K562 (cell line): ENCODE measurements at regions not wholly inside any gene's neighbourhood (a gene's known extent, or its start where the extent isn't known, plus 50 kb on each side); places are given as distances from the start of the nearest gene placed in this dataset.
"Not testable (repeated sequence)": the region's sequence is repeated elsewhere in the genome, so short reads cannot be mapped to it uniquely, and the experiment has no call there.

Source experiments
- ATAC-seq: fragments of 200-7000 bp; cut with Tn5 transposase; 3 replicates; pipeline ENCODE4 v1.9.1; 2020; ENCODE audit warnings: moderate library complexity
- BruUV-seq: library from RNA; stranded (reverse); fragments of 400-500 nt; replicated peaks from 2 replicates; lab custom pipeline; 2021; lab: Mats Ljungman, UMichigan
- CTCF ChIA-PET: fragments of 300-600 bp; formaldehyde crosslinking; extraction: SDS; loops from one replicate; lab custom pipeline; 2021; ENCODE audit warnings: low intra/inter-chr PET ratio; lab: Yijun Ruan, JAX
- POLR2A ChIA-PET: fragments of 300-600, 350-650 bp; sonication (Branson Sonifier 250); formaldehyde crosslinking; extraction: SDS; loops from one replicate; lab custom pipeline; 2021; ENCODE audit warnings: antibody characterized with exemption, inconsistent platforms; lab: Yijun Ruan, JAX
- DNase-seq, 4 experiments: peaks; one replicate each; pipeline versions ENCODE4 v3.0.0 to v3.0.0-alpha.2; 2011 to 2018; ENCODE audit warnings: low spot score in 3 of 4, mixed read lengths in 3 of 4; ENCODE audit errors: extremely low read depth in 1 of 4
- FAIRE-seq: peaks from 2 replicates; lab custom pipeline; 2011; peaks lifted over from hg19 to GRCh38; lab: Jason Lieb, UNC
- H2AFZ ChIP-seq: 2 replicates; pipeline ENCODE4 v1.6.0; 2011; ENCODE audit warnings: low read depth, low read length, control low read depth, inconsistent platforms
- H3K27ac ChIP-seq: fragments of 200-600 bp; 3 replicates; pipeline ENCODE4 v1.8.0; 2011; ENCODE audit warnings: low read depth, mild to moderate bottlenecking, control low read depth, inconsistent platforms, low read length, moderate library complexity, mixed read lengths; ENCODE audit errors: extremely low read depth
- H3K27me3 ChIP-seq, 2 experiments: fragments of 300-600 bp in 1 of 2; 2 replicates in 1 of 2; 3 replicates in 1 of 2; pipeline versions ENCODE4 v1.6.0 to v1.8.0; 2011; ENCODE audit warnings: inconsistent platforms in 2 of 2, low read length in 2 of 2, mild to moderate bottlenecking in 1 of 2, mixed read lengths in 1 of 2, moderate library complexity in 1 of 2; ENCODE audit not compliant: control insufficient read depth in 2 of 2, insufficient read depth in 2 of 2
- H3K36me3 ChIP-seq: fragments of 300-600 bp; 3 replicates; pipeline ENCODE4 v1.8.0; 2011; ENCODE audit warnings: mild to moderate bottlenecking, low read length, inconsistent platforms; ENCODE audit not compliant: control insufficient read depth, insufficient read depth
- H3K4me1 ChIP-seq, 2 experiments: fragments of 200-600 bp in 1 of 2; replicated peaks in 1 of 2; 2 replicates in 1 of 2; 3 replicates in 1 of 2; pipeline versions ENCODE4 v1.5.1 to v1.8.0; 2011; ENCODE audit warnings: inconsistent platforms in 2 of 2, low read length in 2 of 2, mild to moderate bottlenecking in 1 of 2, mixed read lengths in 1 of 2, moderate library complexity in 1 of 2; ENCODE audit not compliant: control insufficient read depth in 2 of 2, insufficient read depth in 2 of 2
- H3K4me2 ChIP-seq: 2 replicates; pipeline ENCODE4 v1.6.1; 2011; ENCODE audit warnings: low read length, control low read depth, inconsistent platforms, mixed read lengths; ENCODE audit not compliant: insufficient read depth
- H3K4me3 ChIP-seq: fragments of 200-600 bp; sonication (generic), shearing (Covaris generic); 2 replicates; pipeline ENCODE4 v1.5.1; 2016; ENCODE audit warnings: control low read depth, inconsistent platforms
- H3K79me2 ChIP-seq: fragments of 200-600 bp; 3 replicates; pipeline ENCODE4 v1.8.0; 2011; ENCODE audit warnings: low read length, inconsistent platforms; ENCODE audit not compliant: control insufficient read depth, insufficient read depth
- H3K9ac ChIP-seq, 2 experiments: 2 replicates each; pipeline versions ENCODE4 v1.6.0 to v1.6.1; 2011; ENCODE audit warnings: low read depth in 2 of 2, low read length in 2 of 2, control low read depth in 1 of 2, inconsistent platforms in 1 of 2, mild to moderate bottlenecking in 1 of 2, mixed read lengths in 1 of 2; ENCODE audit not compliant: insufficient read depth in 1 of 2
- H3K9me1 ChIP-seq: one replicate; pipeline ENCODE4 v1.6.0; 2011; ENCODE audit warnings: inconsistent platforms, mild to moderate bottlenecking, low read length, moderate library complexity; ENCODE audit not compliant: control insufficient read depth, insufficient read depth
- H3K9me3 ChIP-seq: replicated peaks from 2 replicates; pipeline ENCODE4 v1.5.1; 2011; ENCODE audit warnings: low read depth, low read length, inconsistent platforms; ENCODE audit not compliant: control insufficient read depth, insufficient read depth
- H4K20me1 ChIP-seq: replicated peaks from 2 replicates; pipeline ENCODE4 v1.6.1; 2011; ENCODE audit warnings: low read length, inconsistent platforms, mixed read lengths; ENCODE audit not compliant: control insufficient read depth, insufficient read depth
- ATF6 ChIP-seq: sonication (generic); formaldehyde crosslinking; IDR thresholded peaks from 2 replicates; pipeline ENCODE4 v1.4.0; 2020; ENCODE audit warnings: mild to moderate bottlenecking, missing genetic modification reagents
- HDAC2 ChIP-seq: fragments of 450-650 bp; IDR thresholded peaks from 2 replicates; pipeline ENCODE4 v1.6.1; 2016; ENCODE audit warnings: mild to moderate bottlenecking
- NUFIP1 ChIP-seq: fragments of 450-650 bp; IDR thresholded peaks from 2 replicates; pipeline ENCODE4 v1.6.1; 2018; ENCODE audit not compliant: partially characterized antibody
- PHF8 ChIP-seq: fragments of 200-600 bp; sonication (generic); IDR thresholded peaks from 2 replicates; pipeline ENCODE4 v1.6.1; 2012; ENCODE audit warnings: mixed run types, mild to moderate bottlenecking, inconsistent platforms, low read length, moderate library complexity, borderline replicate concordance
- ZNF311 ChIP-seq: fragments of 250-450 bp; sonication (Bioruptor Pico); IDR thresholded peaks from 2 replicates; pipeline ENCODE4 v1.4.0; 2020; ENCODE audit warnings: mild to moderate bottlenecking, moderate library complexity
- ZSCAN29 ChIP-seq: fragments of 450-650 bp; IDR thresholded peaks from 2 replicates; pipeline ENCODE4 v1.6.1; 2017
- WGBS: fragments of 100-300 bp; shearing (Covaris generic); methylation state at CpG from one replicate; pipeline ENCODE4 v1.1.6; 2016; ENCODE audit warnings: low coverage, mixed read lengths; ENCODE audit not compliant: insufficient coverage; ENCODE audit errors: missing lambda C conversion rate; 5-methylcytosine and 5-hydroxymethylcytosine counted together
- in situ Hi-C: fragments of 300-500 bp; cut with MboI; formaldehyde crosslinking; loops from 4 replicates; pipeline ENCODE4 v1.15.0; 2018; ENCODE audit warnings: inconsistent platforms, mixed read lengths
- intact Hi-C: fragments of 100-400 bp; cut with micrococcal nuclease; formaldehyde crosslinking; loops from 2 replicates; pipeline ENCODE4 v1.14.2; 2022

- no peak for ATAC-seq
- Histone ChIP-seq H2AFZ (no peak overlapping the region), H3K9me3 (no peaks in the 10 kb centered on the region), H3K4me3 (no peak overlapping the region), H3K4me1 (no peaks in the 10 kb centered on the region), H3K27me3 (no peaks in the 10 kb centered on the region), H3K9me1 (no peaks in the 10 kb centered on the region), H3K79me2 (no peaks in the 10 kb centered on the region), H3K4me2 (no peak overlapping the region), H3K27ac (no peak overlapping the region), H4K20me1 (no peaks in the 10 kb centered on the region), H3K9ac (no peak overlapping the region), H3K36me3 (no peaks in the 10 kb centered on the region)
- ChIA-PET CTCF (no interaction called here), POLR2A (no interaction called here)
- in situ Hi-C loops (no loop called here), intact Hi-C loops (no loop called here)
- 0% methylated on average over 7 of the region's 7 CpGs for WGBS
- TF ChIP-seq NUFIP1 (no peak), HDAC2 (no peak), ZSCAN29 (no peak), ZNF311 (CRISPR knock-in tag) (no peak), ATF6 (CRISPR knock-in tag) (no peak), PHF8 (no peak)
- BruUV-seq, result no TSS peak
- FAIRE-seq, result no peak
- DNase-seq, result no peak
Observed at GRCh38 chr13:58955546-58956385, 1208.0 kb downstream of the DIAPH3 start.

GRCh38 chr13:58958097-58958496 lies 1205.6 kb downstream of the DIAPH3 start:
- DNase-seq, intact Hi-C loops, CTCF ChIA-PET, H3K9me1 ChIP-seq, H3K9me3 ChIP-seq, in situ Hi-C loops, H3K4me2 ChIP-seq, H4K20me1 ChIP-seq, POLR2A ChIA-PET, H3K36me3 ChIP-seq, H2AFZ ChIP-seq, ATAC-seq, H3K4me3 ChIP-seq, H3K27ac ChIP-seq, H3K79me2 ChIP-seq, BruUV-seq, H3K27me3 ChIP-seq, H3K9ac ChIP-seq, H3K4me1 ChIP-seq, FAIRE-seq: not testable (repeated sequence)
- 0% methylated on average over 6 of the region's 22 CpGs for WGBS
